VCaP (cell line): ENCODE measurements at regions not wholly inside any gene's neighbourhood (a gene's known extent, or its start where the extent isn't known, plus 50 kb on each side); places are given as distances from the start of the nearest gene placed in this dataset.

Source experiments
- H3K27ac ChIP-seq: fragments of 450-650 bp; 2 replicates; pipeline ENCODE4 v1.5.1; 2017
- TF ChIP-seq, protein P1 (sequence below): fragments of 450-650 bp; conservative IDR thresholded peaks from 2 replicates; pipeline ENCODE4 v1.5.1; 2017; ENCODE audit warnings: mild to moderate bottlenecking, moderate library complexity

DNA sequence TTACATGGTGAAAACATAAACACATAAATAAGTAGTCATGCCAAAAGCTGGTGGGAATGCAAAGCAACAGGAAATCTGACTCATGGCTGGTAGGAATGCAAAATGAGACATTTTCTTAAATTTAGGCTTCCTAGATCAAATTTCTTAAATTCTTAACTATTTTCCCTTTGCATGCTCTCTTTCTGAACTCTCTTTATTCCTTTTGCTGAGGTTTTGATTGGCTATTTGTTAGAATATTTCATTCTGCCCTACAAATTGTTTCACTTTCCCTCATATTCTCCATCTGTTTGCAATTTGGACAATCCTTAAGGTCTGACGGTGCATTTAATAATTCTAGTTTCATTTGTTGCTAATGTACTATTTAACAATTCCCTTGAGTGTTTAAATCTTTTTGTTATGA is 437.5 kb upstream of the RGS17 start:
- TF ChIP-seq, protein P1, sequence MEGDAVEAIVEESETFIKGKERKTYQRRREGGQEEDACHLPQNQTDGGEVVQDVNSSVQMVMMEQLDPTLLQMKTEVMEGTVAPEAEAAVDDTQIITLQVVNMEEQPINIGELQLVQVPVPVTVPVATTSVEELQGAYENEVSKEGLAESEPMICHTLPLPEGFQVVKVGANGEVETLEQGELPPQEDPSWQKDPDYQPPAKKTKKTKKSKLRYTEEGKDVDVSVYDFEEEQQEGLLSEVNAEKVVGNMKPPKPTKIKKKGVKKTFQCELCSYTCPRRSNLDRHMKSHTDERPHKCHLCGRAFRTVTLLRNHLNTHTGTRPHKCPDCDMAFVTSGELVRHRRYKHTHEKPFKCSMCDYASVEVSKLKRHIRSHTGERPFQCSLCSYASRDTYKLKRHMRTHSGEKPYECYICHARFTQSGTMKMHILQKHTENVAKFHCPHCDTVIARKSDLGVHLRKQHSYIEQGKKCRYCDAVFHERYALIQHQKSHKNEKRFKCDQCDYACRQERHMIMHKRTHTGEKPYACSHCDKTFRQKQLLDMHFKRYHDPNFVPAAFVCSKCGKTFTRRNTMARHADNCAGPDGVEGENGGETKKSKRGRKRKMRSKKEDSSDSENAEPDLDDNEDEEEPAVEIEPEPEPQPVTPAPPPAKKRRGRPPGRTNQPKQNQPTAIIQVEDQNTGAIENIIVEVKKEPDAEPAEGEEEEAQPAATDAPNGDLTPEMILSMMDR = no peak
- no peak overlapping the region for H3K27ac ChIP-seq

DNA sequence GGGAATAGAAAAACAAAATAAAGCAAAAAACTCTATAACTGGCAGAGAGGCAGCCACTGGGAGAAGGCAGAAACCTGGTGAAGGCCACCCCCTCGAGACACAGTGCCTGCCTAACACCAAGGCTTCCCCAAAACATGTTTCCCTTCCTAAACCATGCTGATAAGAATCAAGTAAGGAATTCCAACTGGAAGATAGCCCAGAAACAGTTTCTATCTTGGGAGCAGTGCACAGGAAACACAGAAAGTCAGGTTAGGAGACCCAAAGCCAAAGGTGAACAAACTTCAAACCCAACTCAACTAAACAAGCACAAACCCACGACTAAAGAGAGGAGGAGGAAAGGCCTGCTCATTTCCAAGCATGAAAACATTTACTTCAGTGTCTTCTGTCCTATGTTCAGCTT is 433.7 kb upstream of the RGS17 start:
- peak overlapping the region; percentile 53 for H3K27ac ChIP-seq
- TF ChIP-seq, protein P1 = no peak

DNA sequence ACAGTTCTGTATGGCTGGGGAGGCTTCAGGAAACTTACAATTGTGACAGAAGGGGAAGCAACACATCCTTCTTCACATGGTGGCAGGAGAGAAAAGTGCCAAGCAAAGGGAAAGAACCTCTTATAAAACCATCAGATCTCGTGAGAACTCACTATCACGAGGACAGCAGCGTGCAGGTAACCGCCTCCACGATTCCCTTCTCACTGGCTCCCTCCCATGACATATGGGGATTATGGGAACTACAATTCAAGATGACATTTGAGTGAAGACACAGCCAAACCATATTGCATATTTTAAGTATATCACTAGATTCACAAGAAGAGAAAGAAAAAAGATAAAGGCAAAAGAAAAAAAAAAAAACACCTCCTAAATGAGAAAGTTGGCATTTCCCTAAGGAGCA is 431.9 kb upstream of the RGS17 start:
- H3K27ac ChIP-seq = peak overlapping the region; percentile 53; the same call in 1 of the 2 replicates
- TF ChIP-seq, protein P1 = no peak

DNA sequence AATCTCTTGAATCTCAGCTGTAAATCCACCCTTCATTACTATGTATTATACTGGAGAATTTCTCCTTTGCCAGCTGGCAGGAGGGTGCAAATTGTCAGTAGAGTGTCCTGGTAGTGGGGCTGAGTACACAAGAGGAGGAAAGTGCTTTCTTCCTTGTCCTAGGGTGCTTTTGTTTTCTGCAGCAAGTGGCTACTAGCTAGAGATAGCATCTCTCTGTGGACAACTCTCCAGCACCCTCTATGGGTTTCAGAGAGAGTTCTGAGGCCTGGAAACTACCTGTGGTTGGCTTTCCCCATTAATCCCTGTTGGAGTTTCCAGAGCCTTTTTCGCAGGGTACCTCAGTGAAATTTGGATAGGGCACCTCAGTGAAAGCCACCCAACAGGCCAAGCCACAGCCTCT is 422.5 kb upstream of the RGS17 start:
- no peak overlapping the region for H3K27ac ChIP-seq
- TF ChIP-seq, protein P1 = peak; percentile 65

DNA sequence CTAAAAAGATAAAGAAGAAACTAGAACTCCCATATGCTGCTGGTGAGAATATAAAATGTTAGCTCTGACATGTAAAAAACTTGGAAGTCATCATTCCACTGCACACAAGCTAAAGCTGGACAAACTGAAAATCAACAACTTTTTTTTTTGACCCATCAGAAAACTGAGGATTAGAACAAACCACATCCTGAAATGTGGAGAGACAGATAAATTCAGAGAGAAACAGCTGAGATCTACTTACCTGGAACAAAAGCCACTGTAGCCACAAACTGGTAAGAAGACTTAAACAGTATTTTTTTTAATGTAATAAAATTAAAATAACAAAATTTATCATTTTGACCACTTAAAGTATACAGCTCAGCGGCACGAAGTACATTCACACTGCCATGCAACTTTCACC is 408.5 kb upstream of the RGS17 start:
- TF ChIP-seq, protein P1 = no peak
- H3K27ac ChIP-seq = no peak overlapping the region

DNA sequence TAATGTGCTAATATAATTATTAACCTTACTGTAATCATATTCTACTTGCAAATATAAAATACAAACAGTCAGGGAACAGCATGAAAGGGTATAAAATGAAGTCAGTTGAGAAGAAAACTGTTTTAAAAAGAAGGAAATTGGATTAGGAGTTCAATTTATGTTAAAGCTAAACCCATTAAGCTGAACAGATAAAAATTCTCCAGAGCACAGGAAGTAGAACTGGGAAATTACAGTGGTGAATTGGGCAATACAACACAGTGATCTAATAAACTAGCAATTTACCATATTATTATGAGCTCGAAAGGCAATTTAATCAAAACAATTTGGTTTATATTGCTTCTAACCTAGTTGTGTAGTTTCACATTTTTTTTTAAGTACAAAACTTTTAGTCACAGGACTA is 407.4 kb upstream of the RGS17 start:
- TF ChIP-seq, protein P1 = no peak

DNA sequence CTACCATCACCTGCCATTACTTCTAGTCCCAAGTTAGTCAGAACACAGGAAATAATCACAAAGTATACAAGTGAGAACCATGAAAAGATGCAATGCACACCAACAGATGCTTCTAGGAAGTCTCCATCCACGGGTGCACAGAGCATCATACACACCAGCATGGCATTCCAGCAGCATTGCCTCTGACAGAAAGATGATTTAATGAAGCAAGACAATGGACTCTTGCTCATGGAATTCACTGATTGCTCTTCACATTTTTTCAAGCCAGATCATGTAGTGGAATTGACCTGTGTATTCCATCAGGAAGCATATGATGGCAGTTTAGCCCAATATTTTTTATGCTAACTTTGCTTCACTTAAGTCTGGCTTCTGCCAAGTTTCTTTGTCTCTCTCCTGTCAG is 406.3 kb upstream of the RGS17 start:
- H3K27ac ChIP-seq = no peak overlapping the region
- TF ChIP-seq, protein P1 = no peak

More for the DNA sequence above, 407.4 kb upstream of the RGS17 start:
- H3K27ac ChIP-seq = no peak overlapping the region

DNA sequence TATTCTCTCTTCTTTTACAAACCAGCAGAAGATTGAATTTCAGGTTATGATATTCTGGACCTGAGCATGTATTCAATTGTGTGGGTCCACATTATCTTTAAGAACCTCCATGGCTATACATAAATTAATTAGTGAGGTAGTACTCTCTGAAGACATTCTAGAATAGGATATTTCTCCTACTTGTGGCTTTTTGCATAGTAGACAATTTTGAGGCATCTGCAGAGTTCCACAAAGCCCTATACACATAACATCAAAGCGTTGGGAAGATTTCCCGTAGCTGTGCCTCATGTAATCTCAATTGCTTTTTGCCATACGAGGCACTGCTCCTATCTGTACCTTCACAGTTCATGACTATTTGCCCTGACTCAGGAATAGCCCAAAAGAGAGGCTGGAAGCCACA is 395.4 kb upstream of the RGS17 start:
- H3K27ac ChIP-seq = no peak overlapping the region
- TF ChIP-seq, protein P1 = no peak
